ENCODE measurements at regions not wholly inside any gene's neighbourhood (a gene's known extent, or its start where the extent isn't known, plus 50 kb on each side); places are given as distances from the start of the nearest gene placed in this dataset.

DNA sequence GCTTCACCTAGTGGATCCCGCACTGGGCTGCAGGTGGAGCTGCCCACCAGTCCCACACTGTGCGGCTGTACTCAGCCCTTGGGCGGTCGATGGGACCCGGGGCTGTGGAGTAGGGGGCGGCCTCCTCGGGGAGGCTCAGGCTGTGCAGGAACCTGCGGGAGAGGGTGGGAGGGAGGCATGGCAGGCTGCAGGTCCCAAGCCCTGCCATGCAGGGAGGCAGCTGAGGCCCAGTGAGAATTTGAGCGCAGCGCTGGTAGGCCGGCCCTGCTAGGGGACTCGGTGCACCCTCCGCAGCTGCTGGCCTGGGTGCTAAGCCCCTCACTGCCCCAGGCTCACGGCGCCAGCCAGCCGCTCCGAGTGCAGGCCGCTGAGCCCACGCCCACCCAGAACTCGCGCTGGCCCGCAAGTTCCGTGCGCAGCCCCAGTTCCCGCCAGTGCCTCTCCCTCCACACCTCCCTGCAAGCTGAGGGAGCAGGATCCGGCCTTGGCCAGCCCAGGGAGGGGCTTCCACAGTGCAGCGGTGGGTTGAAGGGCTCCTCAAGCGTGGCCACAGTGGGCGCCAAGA is 1407.6 kb downstream of the EPHA7 start:
- no peaks in the 10 kb centered on the region for H3K9me3 ChIP-seq
- intact Hi-C loops (cut with DNase I): no loop called here
- H3K27me3 ChIP-seq: no peaks in the 10 kb centered on the region
- no peak for TF ChIP-seq POLR2A (IDR thresholded peaks at IDR 0.05)
- TF ChIP-seq, protein P1, sequence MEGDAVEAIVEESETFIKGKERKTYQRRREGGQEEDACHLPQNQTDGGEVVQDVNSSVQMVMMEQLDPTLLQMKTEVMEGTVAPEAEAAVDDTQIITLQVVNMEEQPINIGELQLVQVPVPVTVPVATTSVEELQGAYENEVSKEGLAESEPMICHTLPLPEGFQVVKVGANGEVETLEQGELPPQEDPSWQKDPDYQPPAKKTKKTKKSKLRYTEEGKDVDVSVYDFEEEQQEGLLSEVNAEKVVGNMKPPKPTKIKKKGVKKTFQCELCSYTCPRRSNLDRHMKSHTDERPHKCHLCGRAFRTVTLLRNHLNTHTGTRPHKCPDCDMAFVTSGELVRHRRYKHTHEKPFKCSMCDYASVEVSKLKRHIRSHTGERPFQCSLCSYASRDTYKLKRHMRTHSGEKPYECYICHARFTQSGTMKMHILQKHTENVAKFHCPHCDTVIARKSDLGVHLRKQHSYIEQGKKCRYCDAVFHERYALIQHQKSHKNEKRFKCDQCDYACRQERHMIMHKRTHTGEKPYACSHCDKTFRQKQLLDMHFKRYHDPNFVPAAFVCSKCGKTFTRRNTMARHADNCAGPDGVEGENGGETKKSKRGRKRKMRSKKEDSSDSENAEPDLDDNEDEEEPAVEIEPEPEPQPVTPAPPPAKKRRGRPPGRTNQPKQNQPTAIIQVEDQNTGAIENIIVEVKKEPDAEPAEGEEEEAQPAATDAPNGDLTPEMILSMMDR (IDR thresholded peaks at IDR 0.05): no peak
- H3K4me1 ChIP-seq: no peaks in the 10 kb centered on the region
- ATAC-seq (no peak), DNase-seq (no peak)
- no peaks in the 10 kb centered on the region for H3K36me3 ChIP-seq (replicated peaks in 1 of 2; ENCODE audit: insufficient read depth in 1 of 2, low read depth in 2 of 2)
- H3K4me3 ChIP-seq: no peak overlapping the region
- WGBS, 2 donors: 76 to 84% methylated on average over 3 to 28 of the region's 29 CpGs
- no peak overlapping the region for H3K27ac ChIP-seq

DNA sequence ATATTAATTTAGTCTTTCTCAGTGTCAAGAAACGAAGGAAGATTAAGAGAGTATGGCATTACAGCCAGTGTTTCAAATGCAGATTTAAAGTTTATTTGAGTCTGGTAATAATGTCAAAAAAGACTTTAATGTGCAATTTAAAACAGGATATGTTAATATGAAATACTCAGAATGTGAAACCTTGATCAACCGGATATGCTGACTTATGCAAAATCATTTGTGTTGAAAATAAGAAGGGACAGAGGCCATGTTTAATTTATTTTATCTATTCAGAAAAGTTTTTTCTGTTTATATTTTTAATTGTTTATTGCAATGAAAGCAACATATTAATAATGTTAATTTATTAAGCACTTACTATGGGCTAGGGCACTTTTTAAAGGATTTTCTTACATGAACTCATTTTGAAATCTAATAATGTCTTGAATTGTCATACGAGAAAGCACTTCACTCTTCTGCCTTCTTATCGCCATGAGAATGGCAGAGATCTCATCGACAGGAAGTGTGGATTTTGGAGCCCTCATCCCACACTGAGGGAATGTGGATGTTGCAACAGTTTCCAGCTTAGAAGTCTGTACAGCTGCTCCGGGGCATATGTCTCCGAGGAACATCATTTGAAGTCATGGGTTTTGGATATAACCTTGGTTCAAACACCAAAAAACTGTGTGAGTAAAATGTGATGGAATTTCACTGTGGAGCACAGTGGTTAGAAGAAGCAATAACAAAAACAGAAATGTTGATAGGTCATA is 1410.4 kb downstream of the EPHA7 start:
- 65 to 79% methylated on average over 7 of the region's 7 CpGs for WGBS, 2 donors
- TF ChIP-seq POLR2A (IDR thresholded peaks at IDR 0.05): no peak
- TF ChIP-seq, protein P1 (IDR thresholded peaks at IDR 0.05): no peak
- H3K27me3 ChIP-seq: no peaks in the 10 kb centered on the region

DNA sequence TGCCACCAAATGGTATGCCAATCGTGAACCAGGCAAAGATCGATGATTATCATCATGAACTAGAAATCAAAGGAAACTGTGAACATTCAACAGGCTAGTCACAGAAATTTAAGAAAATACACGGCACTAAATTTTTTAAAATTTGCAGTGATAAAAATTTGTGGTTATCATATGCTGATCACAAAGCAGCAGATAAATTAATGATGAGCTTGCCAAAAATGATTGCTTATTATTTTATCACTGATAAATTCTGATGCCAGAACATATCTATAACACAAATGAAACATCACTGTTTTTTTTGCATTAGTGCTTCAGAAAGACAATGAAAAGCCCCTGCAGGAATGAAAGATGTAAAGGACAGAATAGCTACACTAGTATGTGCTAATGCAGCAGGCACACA is 1413.2 kb upstream of the MAP3K7 start:
- intact Hi-C loops (cut with DNase I): no loop called here
- H3K27me3 ChIP-seq: no peaks in the 10 kb centered on the region
- no peak overlapping the region for H3K27ac ChIP-seq
- no peak overlapping the region for H3K4me3 ChIP-seq
- no peaks in the 10 kb centered on the region for H3K36me3 ChIP-seq (replicated peaks in 1 of 2; ENCODE audit: insufficient read depth in 1 of 2, low read depth in 2 of 2)
- TF ChIP-seq, protein P1 (IDR thresholded peaks at IDR 0.05): no peak
- no peak for TF ChIP-seq POLR2A (IDR thresholded peaks at IDR 0.05)
- DNase-seq (no peak), ATAC-seq (no peak)
- H3K9me3 ChIP-seq: no peaks in the 10 kb centered on the region
- WGBS, 2 donors: 60 to 79% methylated on average over 3 of the region's 3 CpGs
- H3K4me1 ChIP-seq: no peaks in the 10 kb centered on the region

More for the DNA sequence above, 1410.4 kb downstream of the EPHA7 start:
- Histone ChIP-seq H3K4me3 (no peak overlapping the region), H3K4me1 (no peaks in the 10 kb centered on the region), H3K27ac (no peak overlapping the region), H3K36me3 (replicated peaks in 1 of 2; ENCODE audit: insufficient read depth in 1 of 2, low read depth in 2 of 2) (no peaks in the 10 kb centered on the region), H3K9me3 (no peaks in the 10 kb centered on the region)
- DNase-seq (no peak), ATAC-seq (no peak)
- intact Hi-C loops (cut with DNase I): no loop called here

DNA sequence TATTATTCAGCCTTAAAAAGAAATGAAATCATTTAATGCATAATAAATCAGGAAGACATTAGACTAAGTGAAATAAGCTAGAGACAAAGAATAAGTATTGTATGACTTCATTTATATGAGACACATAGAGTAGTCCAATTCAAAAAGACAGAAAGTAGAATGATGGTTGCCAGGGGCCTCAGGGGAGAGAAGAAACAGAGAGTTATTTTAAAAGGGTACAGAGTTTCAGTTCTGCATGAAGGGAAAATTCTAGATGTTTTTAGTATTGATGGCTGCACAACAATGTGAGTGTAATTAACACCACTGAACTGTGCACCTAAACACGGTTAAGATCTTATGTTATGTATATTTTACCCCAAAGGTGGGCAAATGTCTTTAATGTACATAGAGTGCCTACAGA is 1407.9 kb upstream of the MAP3K7 start:
- H3K36me3 ChIP-seq (replicated peaks in 1 of 2; ENCODE audit: insufficient read depth in 1 of 2, low read depth in 2 of 2): no peaks in the 10 kb centered on the region
- ATAC-seq: no peak
- no peak overlapping the region for H3K4me3 ChIP-seq
- TF ChIP-seq POLR2A (IDR thresholded peaks at IDR 0.05): no peak
- TF ChIP-seq, protein P1 (IDR thresholded peaks at IDR 0.05): no peak
- no peak overlapping the region for H3K27ac ChIP-seq
- WGBS, 2 donors: 32 to 57% methylated on average over 1 of the region's 1 CpG
- DNase-seq: no peak
- H3K9me3 ChIP-seq: no peaks in the 10 kb centered on the region
- H3K27me3 ChIP-seq: no peaks in the 10 kb centered on the region
- H3K4me1 ChIP-seq: no peaks in the 10 kb centered on the region
- intact Hi-C loops (cut with DNase I): no loop called here

DNA sequence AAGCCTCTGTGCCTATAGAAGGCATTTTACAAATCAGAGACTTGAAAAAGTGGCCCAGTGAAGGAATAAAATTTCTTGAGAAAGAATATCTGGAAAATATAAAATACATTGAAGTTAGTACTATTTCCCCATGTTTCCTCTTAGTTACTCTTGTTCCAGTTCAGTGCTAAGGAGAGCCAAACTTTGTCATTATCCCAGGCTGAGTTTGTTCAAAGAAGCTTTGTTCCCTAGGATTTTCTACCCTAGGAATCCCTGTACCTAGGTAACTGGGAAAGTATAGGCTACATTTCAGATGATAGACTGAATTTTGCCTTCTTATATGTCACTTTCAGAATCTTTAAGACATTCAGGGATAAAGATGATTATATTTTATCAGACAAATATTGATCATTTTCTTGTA is 1395.7 kb upstream of the MAP3K7 start:
- DNase-seq: no peak
- TF ChIP-seq, protein P1 (IDR thresholded peaks at IDR 0.05): no peak
- no peak for TF ChIP-seq POLR2A (IDR thresholded peaks at IDR 0.05)
- intact Hi-C loops (cut with DNase I): no loop called here
- H3K27ac ChIP-seq: no peak overlapping the region
- H3K36me3 ChIP-seq (replicated peaks in 1 of 2; ENCODE audit: insufficient read depth in 1 of 2, low read depth in 2 of 2): no peaks in the 10 kb centered on the region
- no peak overlapping the region for H3K4me3 ChIP-seq
- no peaks in the 10 kb centered on the region for H3K9me3 ChIP-seq
- no peak for ATAC-seq
- H3K4me1 ChIP-seq: no peaks in the 10 kb centered on the region
- H3K27me3 ChIP-seq: no peaks in the 10 kb centered on the region

All from body of pancreas (tissue), 4 donors.